MCF 10A (cell line): ENCODE measurements at regions not wholly inside any gene's neighbourhood (a gene's known extent, or its start where the extent isn't known, plus 50 kb on each side); places are given as distances from the start of the nearest gene placed in this dataset.

Experiments used
- BruUV-seq: library from RNA; stranded (reverse); fragments of 400-500 nt; replicated peaks from 2 replicates; lab custom pipeline; 2021; lab: Mats Ljungman, UMichigan
- CTCF ChIA-PET: fragments of 300-600 bp; sonication (Branson Sonifier 250); formaldehyde crosslinking; extraction: SDS; loops from one replicate; lab custom pipeline; 2021; ENCODE audit warnings: antibody characterized with exemption, inconsistent platforms; lab: Yijun Ruan, JAX
- POLR2A ChIA-PET: fragments of 300-600, 350-650 bp; sonication (Branson Sonifier 250); formaldehyde crosslinking; extraction: SDS; loops from one replicate; lab custom pipeline; 2020; ENCODE audit warnings: antibody characterized with exemption, inconsistent platforms; lab: Yijun Ruan, JAX
- DNase-seq: peaks from one replicate; pipeline ENCODE4 v3.0.0-alpha.2; 2018; ENCODE audit not compliant: unreplicated experiment
- H3K27ac Mint-ChIP-seq: one replicate; pipeline ENCODE4 v1.8.0; 2022; ENCODE audit warnings: mild to moderate bottlenecking, low read depth, mixed read lengths; ENCODE audit not compliant: unreplicated experiment
- H3K27me3 Mint-ChIP-seq: one replicate; pipeline ENCODE4 v1.8.0; 2022; ENCODE audit warnings: mixed read lengths; ENCODE audit not compliant: insufficient read depth, unreplicated experiment
- H3K36me3 Mint-ChIP-seq: one replicate; pipeline ENCODE4 v1.8.0; 2022; ENCODE audit warnings: mild to moderate bottlenecking, moderate library complexity, mixed read lengths; ENCODE audit not compliant: insufficient read depth, unreplicated experiment
- H3K4me1 Mint-ChIP-seq: one replicate; pipeline ENCODE4 v1.8.0; 2022; ENCODE audit warnings: mixed read lengths; ENCODE audit not compliant: insufficient read depth, unreplicated experiment
- H3K4me3 Mint-ChIP-seq: one replicate; pipeline ENCODE4 v1.8.0; 2022; ENCODE audit warnings: mild to moderate bottlenecking, moderate library complexity, mixed read lengths; ENCODE audit not compliant: unreplicated experiment
- H3K9me3 Mint-ChIP-seq: one replicate; pipeline ENCODE4 v1.8.0; 2022; ENCODE audit warnings: mixed read lengths; ENCODE audit not compliant: unreplicated experiment
- intact Hi-C: fragments of 100-400 bp; cut with micrococcal nuclease; formaldehyde crosslinking; loops from 2 replicates; pipeline ENCODE4 v1.14.1; 2022
- TF ChIP-seq, protein P1 (sequence below): fragments of 200-600 bp; IDR thresholded peaks from one replicate; pipeline ENCODE4 v1.8.0; 2022; ENCODE audit warnings: antibody characterized with exemption, mild to moderate bottlenecking; ENCODE audit not compliant: unreplicated experiment

GRCh38 chr5:57346328-57346727 lies 136.3 kb downstream of the ACTBL2 start:
- CTCF ChIA-PET, result no interaction called here
- Mint-ChIP-seq H3K36me3 (no peaks in the 10 kb centered on the region), H3K27ac (no peak overlapping the region), H3K4me1 (peaks cover 16% of the 10 kb centered on the region), H3K4me3 (no peak overlapping the region), H3K27me3 (no peaks in the 10 kb centered on the region), H3K9me3 (no peaks in the 10 kb centered on the region)
- TF ChIP-seq, protein P1, sequence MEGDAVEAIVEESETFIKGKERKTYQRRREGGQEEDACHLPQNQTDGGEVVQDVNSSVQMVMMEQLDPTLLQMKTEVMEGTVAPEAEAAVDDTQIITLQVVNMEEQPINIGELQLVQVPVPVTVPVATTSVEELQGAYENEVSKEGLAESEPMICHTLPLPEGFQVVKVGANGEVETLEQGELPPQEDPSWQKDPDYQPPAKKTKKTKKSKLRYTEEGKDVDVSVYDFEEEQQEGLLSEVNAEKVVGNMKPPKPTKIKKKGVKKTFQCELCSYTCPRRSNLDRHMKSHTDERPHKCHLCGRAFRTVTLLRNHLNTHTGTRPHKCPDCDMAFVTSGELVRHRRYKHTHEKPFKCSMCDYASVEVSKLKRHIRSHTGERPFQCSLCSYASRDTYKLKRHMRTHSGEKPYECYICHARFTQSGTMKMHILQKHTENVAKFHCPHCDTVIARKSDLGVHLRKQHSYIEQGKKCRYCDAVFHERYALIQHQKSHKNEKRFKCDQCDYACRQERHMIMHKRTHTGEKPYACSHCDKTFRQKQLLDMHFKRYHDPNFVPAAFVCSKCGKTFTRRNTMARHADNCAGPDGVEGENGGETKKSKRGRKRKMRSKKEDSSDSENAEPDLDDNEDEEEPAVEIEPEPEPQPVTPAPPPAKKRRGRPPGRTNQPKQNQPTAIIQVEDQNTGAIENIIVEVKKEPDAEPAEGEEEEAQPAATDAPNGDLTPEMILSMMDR, result no peak
- intact Hi-C loops, result no loop called here
- BruUV-seq, result no TSS peak
- POLR2A ChIA-PET, result no interaction called here
- DNase-seq, result peak; percentile 26

DNA sequence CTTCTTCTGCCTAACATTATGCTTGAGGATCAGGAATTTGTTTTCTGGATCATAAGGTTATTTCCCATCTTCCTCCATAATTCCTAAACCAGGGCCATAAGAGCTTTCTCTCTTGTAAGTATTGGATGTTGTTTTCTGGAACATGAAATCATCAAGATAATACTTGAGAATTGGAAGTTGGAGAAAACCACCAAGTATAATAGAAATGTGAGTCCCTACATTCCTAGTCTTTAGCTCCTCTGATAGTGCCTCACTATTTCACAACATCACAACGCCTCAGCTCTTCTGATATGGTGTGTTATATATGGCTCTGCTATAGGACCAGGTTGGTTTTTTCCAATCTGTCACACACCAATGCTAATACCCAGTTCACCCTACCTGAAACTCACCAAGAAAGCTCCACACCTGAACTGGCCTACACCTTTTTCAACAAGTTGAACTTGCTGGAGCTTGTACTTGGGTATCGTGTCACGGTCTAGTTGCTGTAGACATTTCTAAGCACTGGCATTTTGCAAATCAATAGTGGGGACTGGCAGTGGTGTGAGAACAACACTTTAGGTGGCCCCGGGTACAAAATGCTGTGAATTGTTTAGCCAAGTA lies 141.1 kb downstream of the ACTBL2 start:
- BruUV-seq, result no TSS peak
- no peak overlapping the region for H3K27ac Mint-ChIP-seq
- H3K27me3 Mint-ChIP-seq, result no peaks in the 10 kb centered on the region

GRCh38 chr5:57340681-57341080 lies 141.9 kb downstream of the ACTBL2 start:
- Mint-ChIP-seq H3K4me3 (no peak overlapping the region), H3K27ac (no peak overlapping the region), H3K9me3 (no peaks in the 10 kb centered on the region), H3K27me3 (no peaks in the 10 kb centered on the region), H3K4me1 (no peaks in the 10 kb centered on the region), H3K36me3 (no peaks in the 10 kb centered on the region)
- intact Hi-C loops, result no loop called here
- no TSS peak for BruUV-seq
- DNase-seq, result no peak
- ChIA-PET POLR2A (interaction anchor here (1.0 kb wide), 1 partner anchor 155 kb away, joined by 3 read pairs; no protein-coding TSS in a partner anchor), CTCF (interaction anchor here (0.5 to 1.0 kb wide), 5 partner anchors 13 to 1157 kb away, joined by 3 read pairs; no protein-coding TSS in a partner anchor)
- TF ChIP-seq, protein P1, result no peak

More for the DNA sequence above, 141.1 kb downstream of the ACTBL2 start:
- ChIA-PET POLR2A (interaction anchor here (0.7 kb wide), 1 partner anchor 120 kb away, joined by 5 read pairs; no protein-coding TSS in a partner anchor), CTCF (interaction anchor here (0.5 to 0.8 kb wide), 2 partner anchors 107 to 1156 kb away, joined by 3 to 5 read pairs; no protein-coding TSS in a partner anchor)
- Mint-ChIP-seq H3K9me3 (no peaks in the 10 kb centered on the region), H3K36me3 (no peaks in the 10 kb centered on the region), H3K4me3 (no peak overlapping the region), H3K4me1 (peaks cover 7% of the 10 kb centered on the region)
- TF ChIP-seq, protein P1, result no peak
- intact Hi-C loops, result no loop called here
- DNase-seq, result no peak

DNA sequence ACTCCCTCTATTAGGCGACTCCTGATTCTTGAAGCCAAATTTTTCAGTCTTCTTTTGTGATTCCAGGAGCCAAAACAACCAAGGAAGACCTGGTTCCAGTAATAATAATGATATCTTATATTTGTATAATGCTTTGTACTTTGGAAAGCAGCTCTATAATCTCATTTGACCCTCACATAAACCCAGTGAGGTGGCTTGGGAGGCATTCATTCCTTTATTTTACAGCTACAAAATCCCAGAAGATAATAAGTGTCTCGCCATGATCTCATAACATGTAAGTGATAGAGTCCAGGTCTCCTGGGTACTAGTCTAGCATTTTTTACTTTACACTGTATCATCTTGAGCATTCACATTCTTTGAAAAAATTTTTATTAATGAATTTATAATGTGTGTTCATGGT lies 143.1 kb downstream of the ACTBL2 start:
- Mint-ChIP-seq H3K36me3 (no peaks in the 10 kb centered on the region), H3K9me3 (no peaks in the 10 kb centered on the region)
- intact Hi-C loops, result loop anchor here (10.0 kb wide), 1 partner anchor 155 kb away; no protein-coding TSS in a partner anchor

More for the DNA sequence above, 143.1 kb downstream of the ACTBL2 start:
- BruUV-seq, result no TSS peak
- ChIA-PET CTCF (interaction anchor here (0.6 to 1.5 kb wide), 7 partner anchors 15 to 1991 kb away, joined by 3 to 8 read pairs (median 4); no protein-coding TSS in a partner anchor), POLR2A (interaction anchor here (0.6 kb wide), 1 partner anchor 29 kb away, joined by 4 read pairs; no protein-coding TSS in a partner anchor)
- H3K4me1 Mint-ChIP-seq, result no peaks in the 10 kb centered on the region
- TF ChIP-seq, protein P1, result no peak
- H3K4me3 Mint-ChIP-seq, result no peak overlapping the region
- DNase-seq, result no peak
- no peak overlapping the region for H3K27ac Mint-ChIP-seq
- no peaks in the 10 kb centered on the region for H3K27me3 Mint-ChIP-seq
